GM18498 (cell line): ENCODE measurements at regions not wholly inside any gene's neighbourhood (a gene's known extent, or its start where the extent isn't known, plus 50 kb on each side); places are given as distances from the start of the nearest gene placed in this dataset.

Experiments
- ATAC-seq: cut with Tn5 transposase; IDR thresholded peaks from one replicate; pipeline ENCODE4 v1.9.1; 2021; ENCODE audit warnings: mild to moderate bottlenecking, moderate library complexity; ENCODE audit not compliant: unreplicated experiment

DNA sequence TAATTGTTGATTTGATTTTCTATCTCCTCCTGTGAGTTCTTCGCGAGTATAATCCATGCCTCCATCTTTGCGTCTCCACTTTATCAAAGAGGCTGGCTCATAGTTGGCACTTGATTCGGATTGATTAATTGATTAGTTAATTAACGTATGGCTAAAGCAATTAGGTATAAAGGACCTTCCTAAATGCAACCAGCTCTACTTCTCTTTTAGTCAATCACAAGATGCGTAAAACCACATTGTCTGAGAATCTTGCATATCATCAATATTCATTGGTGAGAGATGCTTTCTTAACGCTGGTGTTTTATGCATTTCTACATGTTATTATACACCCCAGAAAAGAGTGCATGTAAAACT, 56.4 kb upstream of the NR2F2 start:
- no peak for ATAC-seq

- ATAC-seq, result no peak
Observed at GRCh38 chr15:96274698-96275097, 55.8 kb upstream of the NR2F2 start.

DNA sequence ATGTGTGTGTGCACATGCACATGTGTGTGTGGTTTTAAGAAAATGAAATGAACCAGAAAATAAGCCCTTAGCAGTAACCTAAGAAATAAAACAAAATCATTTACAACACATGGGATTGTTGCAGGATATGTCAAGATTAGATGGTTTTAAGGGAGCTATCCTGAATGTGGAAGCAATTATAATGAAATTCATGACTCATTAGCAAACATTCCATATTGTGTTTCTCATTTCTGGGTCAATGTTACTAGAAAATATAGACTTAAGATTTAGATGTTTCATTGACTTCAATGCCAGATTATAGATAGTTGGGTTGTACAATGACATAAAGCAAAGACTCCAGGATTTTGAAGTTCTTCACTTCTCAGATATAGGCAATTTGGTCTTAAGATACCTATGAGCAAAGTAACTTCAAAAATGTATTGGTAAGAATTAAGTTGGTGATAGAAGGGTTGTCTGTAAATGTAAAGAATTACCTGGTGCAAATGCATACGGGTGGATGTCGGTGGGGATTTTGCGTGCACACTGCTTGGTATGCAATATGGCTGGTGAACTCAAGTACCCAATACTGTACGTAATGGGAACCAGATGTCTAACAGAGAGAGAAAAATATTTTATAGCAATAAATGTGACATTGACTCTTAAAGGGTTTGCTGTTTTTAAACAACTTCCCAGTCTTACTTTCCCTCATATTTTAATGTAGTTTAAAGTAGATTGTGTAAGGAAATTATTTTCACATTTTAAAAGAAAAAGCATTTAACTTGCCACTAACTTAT, 53.9 kb upstream of the NR2F2 start:
- ATAC-seq, result no peak
